GM19023 (cell line): ENCODE measurements at regions not wholly inside any gene's neighbourhood (a gene's known extent, or its start where the extent isn't known, plus 50 kb on each side); places are given as distances from the start of the nearest gene placed in this dataset.

Source experiments
- ATAC-seq: cut with Tn5 transposase; IDR thresholded peaks from one replicate; pipeline ENCODE4 v1.9.1; 2021; ENCODE audit warnings: mild to moderate bottlenecking, moderate library complexity; ENCODE audit not compliant: unreplicated experiment

DNA sequence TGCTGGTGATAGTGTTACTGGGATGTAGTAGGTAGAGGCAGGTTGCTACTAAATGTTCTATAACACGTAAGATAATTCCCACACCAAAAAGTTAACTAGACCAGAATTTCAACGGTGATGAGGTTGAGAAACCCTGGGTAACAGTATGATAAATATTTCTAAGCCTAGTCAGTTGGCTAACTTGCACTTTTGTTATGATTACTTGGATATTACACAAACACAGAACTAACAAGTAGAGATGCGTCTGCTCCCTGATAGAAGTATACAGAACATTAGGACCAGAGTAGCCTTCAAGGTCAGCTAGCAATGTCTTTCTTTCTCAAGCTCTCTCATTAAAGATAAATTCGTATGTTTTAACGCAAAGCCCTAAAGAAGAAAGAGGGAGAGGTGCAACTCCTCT lies 86.2 kb upstream of the FZD8 start:
- no peak for ATAC-seq

DNA sequence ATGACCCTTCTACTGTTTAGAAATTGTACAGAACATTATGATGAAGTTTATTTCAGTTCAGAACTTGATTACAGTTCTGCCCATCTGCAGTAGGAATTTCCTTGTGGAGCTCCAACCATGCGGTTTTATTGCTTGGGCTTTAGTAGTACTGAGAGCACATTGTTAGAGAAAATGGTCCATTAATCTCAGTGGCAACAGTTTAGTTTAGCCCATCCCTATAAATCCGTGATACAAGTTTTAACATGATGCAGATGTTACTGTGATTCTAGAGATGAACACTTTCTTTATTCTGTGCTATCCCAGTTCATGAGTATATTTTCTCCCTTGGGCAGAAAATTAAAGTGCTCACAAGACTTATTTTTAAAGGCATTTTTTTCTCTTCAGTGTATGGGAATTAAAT lies 84.8 kb upstream of the FZD8 start:
- no peak for ATAC-seq

DNA sequence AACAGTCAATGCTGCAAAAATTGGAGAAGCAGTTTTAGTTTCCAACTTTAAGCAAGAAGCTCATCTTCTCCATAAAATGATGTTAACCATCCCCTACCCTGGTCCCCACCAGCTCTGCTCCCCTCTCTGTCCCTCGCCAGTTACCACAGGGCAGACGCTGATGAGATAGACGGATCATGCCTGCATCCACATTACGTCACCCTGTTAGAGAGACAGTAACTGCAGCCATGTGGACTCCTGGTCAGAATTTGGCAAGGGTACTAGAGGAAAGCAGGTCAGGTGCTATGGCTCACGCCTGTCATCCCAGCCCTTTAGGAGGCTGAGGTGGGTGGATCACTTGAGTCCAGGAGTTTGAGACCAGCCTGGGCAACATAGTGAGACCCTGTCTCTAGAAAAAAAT lies 81.9 kb upstream of the FZD8 start:
- ATAC-seq = no peak

DNA sequence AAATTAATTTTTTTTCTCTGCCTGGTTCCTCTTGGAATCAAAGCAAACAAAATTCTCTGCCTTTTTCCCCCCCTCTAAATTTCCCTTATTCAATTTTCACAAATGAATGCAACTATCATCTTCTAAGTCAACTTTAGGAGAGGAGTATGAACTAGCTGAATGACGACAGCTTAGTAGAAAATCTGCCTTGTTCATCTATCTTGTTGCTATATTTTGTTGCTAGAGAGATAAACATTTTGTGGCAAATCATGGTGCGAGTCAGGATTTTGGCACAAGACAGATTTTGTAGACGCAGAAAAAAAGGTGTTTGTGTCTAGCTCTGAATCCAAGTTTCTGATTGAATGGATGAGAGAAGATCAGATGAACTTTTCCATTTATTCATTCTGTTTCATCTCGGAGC lies 81.0 kb upstream of the FZD8 start:
- ATAC-seq = no peak

DNA sequence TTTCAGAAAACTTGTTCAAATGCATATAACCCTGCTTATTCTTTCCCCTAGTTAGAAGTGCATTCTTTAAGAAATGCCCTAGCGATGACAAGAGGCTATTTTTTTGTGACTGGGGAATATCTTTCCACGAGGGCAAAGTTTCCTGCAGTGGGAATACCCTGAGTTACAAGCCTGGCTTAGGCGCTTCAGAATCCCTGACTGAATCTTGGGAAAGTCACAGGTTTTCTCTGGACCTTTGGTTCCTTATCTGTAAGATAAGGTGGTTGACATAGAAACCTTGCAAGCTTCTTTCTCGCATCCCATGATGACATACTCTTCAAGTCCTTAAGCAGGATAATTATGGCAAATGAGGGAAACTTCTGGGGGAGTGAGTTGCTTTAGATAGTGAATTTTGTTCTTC lies 80.5 kb upstream of the FZD8 start:
- ATAC-seq = no peak

DNA sequence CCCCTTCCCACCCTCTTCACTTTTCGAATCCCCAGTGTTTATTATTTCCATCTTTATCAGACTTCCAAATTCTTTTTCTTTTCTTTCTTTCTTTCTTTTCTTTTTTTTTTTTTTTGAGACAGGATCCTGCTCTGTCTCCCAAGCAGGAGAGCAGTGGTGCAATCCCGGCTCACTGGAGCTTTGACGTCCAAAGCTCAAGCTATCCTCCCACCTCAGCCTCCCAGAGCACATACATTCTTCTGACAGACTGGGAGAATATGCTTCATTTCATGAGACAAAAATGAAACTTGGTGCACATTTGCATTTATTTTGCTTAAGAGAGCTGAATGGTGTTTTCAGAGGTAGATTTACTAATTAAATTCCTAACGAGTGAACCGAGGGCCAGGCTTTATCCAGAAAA lies 80.1 kb upstream of the FZD8 start:
- no peak for ATAC-seq

DNA sequence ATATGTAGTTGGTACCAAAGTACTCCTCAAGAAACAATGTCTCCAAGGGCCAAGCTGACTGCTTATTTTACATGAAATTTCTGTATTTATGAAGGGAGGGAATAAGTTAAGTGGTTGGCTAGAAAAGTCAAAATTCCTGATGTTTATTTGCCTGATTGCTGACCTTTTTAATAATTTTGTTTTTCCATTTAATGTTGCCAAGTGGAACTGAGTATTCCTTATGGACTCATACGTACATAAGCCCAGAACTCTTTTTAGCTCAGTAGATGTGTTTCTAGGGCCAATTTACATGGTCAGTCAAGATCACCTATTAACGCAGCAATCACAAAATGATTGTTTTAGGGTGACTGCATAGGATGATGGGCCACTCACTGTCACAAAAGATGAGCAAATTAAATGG lies 78.3 kb upstream of the FZD8 start:
- no peak for ATAC-seq

DNA sequence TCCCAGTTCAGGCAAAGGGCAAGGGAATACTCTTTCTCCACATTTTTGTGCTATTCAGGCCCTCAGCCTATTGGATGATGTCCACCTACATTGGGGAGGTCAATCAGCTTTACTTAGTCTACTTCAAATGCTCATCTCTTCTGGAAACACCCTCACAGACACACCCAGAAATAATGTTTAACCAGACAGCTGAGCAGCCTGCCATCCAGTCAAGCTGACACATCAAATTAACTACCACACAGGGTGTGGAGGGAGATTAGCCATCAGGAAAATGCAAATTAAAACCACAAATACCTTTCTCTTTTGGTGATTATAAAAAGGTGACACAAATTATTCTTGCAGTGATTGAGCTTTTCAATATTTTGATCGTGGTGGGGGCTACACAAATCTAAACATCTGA lies 74.7 kb upstream of the FZD8 start:
- no peak for ATAC-seq

DNA sequence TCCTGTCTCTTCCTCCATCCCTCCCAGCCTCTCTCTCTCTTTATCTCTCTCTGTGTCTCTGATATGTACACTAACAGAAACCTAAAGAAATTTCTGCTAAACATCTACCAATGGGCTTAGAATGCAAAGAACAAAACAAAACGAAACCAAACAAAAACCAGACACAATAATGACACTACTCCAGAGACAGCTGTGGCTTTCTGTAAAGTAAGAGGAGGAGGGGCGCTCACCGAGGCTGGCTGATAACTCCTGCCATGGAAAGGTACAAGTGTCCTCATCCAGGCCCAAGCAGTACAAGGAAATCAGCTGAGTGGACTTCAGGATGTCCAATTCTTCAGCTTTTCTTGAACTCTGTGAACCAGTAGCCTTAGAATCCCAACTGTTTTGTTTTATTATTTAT lies 70.4 kb upstream of the FZD8 start:
- no peak for ATAC-seq

DNA sequence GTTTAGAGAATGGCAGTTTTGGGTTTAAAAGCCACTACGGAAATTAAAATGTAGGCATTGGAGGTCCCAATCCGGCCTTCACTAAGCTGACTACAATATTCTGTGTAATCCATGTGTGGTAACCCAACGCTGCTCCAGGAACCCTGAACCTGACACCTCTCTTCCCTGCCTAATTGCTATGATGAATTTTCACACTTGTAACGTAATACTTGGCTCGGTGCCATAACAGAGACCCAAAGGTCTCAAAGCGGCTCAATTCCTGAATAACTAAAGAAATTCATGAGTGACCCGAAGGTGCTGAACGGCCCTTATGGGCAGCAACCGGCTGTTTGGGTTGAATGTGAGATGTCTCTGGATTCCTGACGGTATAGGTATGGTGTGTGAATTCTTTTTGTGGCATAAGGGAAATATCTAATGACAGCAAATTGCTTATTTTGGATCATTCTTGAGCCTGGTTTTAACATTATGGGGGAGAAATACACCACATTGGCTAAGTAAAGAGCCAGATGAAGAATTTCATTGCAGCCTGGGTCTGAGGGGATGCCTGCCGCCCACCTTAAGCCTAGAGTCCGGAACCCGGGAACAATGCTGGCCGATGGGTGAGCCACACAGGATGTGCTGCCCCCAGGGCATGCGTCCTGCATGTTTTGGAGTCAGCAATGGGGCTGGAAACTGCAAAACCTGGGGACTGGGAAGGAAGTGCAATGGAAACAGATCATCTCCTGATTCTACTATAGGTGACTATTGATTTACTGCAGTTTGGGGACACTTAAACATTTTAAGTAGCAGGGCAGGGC lies 69.7 kb upstream of the FZD8 start:
- ATAC-seq = no peak

DNA sequence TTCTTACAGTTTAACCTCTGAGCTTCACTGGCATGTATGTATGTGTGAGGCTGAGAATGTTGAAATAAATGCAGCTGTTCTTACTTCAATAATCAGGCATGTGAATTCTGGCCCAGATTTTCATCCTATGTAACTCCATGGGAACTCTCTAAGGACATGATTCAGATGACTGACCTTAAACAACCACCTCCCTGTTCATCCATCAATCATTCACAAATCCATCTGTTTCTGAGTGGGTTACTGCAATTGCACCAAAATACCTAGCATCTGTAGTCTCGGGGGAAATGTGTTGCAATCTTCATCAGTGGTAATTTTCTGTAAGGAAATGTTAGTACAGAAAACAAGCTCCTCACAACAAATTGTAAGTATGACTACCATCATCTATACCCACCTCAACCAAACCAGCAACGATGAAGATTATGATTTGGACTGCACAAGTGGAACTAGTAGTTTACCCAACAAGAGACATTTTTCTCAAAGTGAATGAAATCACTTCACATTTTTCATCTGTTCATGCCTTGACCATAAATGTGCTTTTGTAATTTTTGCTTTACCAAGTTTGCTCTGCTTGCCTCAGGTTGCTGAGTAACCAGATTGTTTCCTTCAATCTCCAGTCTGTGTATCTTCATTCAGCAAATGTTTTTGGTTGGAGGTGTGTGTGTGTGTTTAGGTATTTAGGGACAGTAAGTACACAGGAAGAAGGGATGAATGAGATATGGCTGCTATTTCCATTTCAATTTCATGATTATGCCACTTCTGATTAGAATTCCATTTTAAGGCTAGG lies 65.7 kb upstream of the FZD8 start:
- no peak for ATAC-seq

DNA sequence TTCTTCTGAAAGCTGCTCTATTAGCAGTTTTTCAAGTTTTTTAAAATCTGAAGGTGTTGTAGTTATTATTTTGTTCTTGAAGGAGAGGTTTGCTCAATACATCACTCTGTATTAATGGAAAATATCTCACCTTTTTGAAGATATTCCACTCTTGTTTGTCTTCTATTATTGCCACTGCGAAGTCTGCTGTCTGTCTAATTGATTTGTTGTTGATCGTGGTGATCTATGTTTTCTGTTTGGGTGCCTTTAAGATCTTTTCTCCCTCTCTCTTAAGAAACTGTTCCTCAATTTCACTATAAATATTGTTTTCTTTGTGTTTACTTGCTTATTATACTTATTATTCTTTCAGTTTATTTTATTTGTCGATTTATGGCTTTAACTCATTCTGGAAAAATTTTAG lies 64.9 kb upstream of the FZD8 start:
- no peak for ATAC-seq

DNA sequence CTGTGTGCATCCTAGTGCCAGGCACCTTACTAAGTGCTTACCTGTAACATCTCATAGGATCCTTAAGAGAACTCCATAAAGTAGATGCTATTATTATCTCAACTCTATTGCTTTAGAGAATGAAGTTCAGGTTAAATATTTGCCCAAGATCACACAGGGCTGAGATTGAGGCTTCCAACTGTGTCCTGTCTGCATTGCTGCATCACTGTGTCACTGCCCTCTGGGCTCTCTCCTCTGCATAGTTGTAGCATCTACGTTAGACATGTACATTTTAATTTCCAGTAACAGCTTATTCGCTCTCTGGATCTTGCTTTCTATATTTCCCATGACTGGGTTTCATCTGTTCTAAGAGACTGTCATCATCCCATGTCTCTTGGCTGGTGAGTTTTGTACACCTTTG lies 63.6 kb upstream of the FZD8 start:
- no peak for ATAC-seq

DNA sequence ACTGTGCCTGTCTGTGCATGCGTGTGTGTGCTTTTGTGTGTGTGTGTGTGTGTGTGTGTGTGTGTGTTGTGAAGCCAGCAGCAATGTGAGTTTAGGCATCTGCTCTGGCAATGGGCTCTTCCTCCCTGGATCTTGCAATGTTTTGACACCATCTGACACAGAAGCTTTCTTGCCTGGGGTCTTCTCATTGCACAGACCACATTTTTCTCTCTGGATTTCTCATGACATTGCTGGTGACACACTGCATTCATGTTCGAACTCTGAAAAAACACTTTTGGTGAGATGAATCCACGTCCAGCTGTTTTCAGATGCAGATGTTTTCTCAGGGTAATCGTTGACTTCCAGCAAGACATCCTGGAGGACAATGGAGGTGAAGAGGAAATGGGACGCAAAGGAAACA lies 63.0 kb upstream of the FZD8 start:
- no peak for ATAC-seq

DNA sequence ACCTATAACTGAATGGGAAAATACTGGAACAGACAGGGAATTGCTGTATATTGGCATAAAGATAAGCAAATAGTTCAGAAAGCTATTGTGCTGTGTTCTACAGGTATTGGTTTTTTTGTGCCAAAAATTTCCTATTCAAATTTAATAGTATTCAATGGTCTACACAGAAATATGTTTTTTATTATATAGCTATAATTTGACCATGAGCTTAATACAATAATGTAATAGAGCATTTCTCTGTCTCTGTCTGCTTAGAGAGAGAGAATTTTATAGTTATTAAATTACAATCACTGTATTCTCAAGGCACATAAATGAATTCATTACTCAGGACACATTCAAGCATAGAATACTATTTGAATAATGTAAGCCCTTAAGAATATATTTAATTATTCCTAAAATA lies 62.3 kb upstream of the FZD8 start:
- ATAC-seq = no peak

DNA sequence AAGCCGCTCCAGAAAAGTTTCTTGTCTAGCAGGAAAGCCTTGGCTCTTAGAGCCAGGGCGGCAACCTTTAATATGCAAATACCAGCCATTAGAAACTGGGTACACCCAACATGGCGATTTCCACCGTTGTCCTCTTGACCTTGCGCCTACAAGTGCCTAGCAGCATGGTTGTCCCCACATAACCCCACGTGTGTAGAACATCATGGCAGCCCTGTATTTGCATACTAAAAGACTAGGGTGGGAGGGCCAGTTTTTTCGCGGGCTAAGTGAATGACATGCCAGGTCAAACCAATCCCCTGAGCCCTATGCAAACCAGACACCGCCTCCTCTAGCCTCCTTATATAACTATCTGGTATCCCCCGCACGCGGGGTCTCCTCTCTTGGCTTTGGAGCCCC lies 58.4 kb upstream of the FZD8 start:
- ATAC-seq = no peak

DNA sequence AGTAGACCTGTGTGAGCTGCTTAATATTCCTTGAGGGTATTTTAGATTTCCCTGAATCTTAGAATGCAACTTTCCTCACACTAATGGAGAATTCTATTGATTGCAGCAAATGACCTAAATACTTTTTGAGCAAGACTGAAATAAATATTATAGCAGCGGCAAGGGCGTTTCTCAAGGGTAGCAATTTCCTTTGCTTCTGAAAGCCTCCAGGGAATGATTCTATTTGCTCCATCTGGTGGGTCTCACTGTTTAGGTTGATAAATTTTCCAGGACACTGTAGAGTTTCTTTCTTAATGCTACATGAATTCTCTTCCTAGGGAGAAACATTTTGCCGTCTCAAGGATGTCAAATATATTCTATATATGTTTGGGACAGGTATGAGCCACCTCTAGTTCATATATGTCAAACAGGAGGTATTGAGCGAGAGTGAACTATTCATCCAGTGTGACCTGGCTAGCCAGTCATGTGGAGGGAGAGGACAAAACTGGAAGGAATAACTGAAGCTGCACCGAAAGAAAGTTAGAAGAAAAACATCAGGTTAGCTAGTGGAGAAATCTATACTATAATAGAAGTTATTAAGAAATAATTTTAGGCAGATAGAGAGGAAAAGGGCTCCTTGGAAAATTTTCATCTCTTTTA lies 57.9 kb upstream of the FZD8 start:
- no peak for ATAC-seq

DNA sequence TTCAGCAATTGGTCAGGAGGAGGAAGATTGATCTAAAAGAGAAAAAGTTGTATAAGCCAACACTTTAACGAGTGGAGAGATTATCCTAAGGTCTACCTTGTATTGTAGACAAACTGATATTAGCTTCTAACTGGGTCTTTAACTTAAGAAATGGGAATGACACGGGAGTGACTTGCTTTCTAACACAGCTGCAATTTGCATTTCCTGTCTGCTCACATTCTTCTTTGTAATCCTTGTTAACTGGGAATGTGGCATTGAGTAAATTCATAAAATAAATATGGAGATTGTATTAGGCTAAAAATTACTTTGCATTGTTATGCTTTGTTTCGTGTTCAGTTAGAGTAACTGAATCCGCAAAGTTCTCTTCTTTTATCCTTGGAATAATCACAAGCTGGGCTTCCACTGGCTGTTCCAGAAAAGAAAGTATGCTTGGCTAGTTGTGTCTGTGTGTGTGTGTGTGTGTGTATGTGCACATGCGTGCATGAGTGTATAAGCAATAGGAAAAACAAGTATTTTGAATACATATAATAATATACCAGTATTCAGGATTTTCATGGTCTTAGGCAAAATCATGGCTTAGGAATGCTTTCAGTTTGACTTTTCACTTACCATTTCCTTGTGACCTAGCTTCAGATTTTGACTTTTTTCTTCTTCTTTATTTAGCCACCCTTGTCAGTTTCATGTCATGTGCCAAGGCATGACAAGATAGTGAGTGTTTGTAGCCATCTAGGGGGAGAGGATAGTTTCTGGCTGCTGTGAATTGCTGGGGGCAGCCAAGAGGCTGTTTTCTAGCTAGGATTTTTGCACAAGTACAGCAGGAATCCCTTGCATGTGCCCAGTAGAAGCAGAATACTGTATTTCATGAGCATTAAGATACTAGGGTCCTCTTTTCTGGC lies 54.5 kb upstream of the FZD8 start:
- ATAC-seq = no peak

DNA sequence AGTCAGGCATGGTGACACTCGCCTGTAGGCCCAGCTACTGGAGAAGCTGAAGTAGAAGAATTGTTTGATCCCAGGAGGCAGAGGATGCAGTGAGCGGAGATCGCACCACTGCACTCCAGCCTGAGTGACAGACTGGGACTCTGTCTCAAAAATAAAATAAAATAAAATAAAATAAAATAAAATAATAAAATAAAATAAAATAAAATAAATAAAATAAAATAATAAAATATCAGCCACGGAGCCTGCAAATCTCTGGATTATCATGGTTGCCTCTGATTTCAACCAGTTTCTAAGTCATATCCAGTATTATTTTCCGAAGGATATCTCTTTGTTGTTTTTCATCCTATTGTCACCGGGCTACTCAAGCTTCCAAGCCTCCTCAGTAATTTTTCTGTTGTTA lies 51.7 kb upstream of the FZD8 start:
- ATAC-seq = no peak
